Panc1 (cell line): ENCODE measurements at regions not wholly inside any gene's neighbourhood (a gene's known extent, or its start where the extent isn't known, plus 50 kb on each side); places are given as distances from the start of the nearest gene placed in this dataset.

Experiments
- ATAC-seq: fragments of 200-7000 bp; cut with Tn5 transposase; 2 replicates; pipeline ENCODE4 v1.9.1; 2020; ENCODE audit warnings: mild to moderate bottlenecking, moderate library complexity
- BruUV-seq: library from RNA; stranded (reverse); fragments of 400-500 nt; replicated peaks from 2 replicates; lab custom pipeline; 2021; lab: Mats Ljungman, UMichigan
- CTCF ChIA-PET: fragments of 300-600 bp; sonication (Branson Sonifier 250); formaldehyde crosslinking; loops from one replicate; lab custom pipeline; 2022; ENCODE audit warnings: antibody characterized with exemption; lab: Charles Lee
- POLR2A ChIA-PET: fragments of 300-600 bp; sonication (Branson Sonifier 250); formaldehyde crosslinking; loops from one replicate; lab custom pipeline; 2022; ENCODE audit warnings: antibody characterized with exemption; lab: Charles Lee
- DNase-seq: peaks from one replicate; pipeline ENCODE4 v3.0.0-alpha.2; 2010; ENCODE audit warnings: low read depth, low spot score
- H3K27ac ChIP-seq: 2 replicates; pipeline ENCODE4 v1.5.1; 2011; ENCODE audit warnings: mild to moderate bottlenecking, low read length, inconsistent platforms
- H3K27me3 ChIP-seq: fragments of 200-500 bp; sonication (Bioruptor generic); 2 replicates; pipeline ENCODE4 v1.6.0; 2014; ENCODE audit warnings: low read length, inconsistent platforms; ENCODE audit not compliant: control insufficient read depth, insufficient read depth
- H3K36me3 ChIP-seq: fragments of 200-500 bp; sonication (Bioruptor generic); 2 replicates; pipeline ENCODE4 v1.5.1; 2014; ENCODE audit warnings: inconsistent platforms, mild to moderate bottlenecking, low read length, moderate library complexity; ENCODE audit not compliant: control insufficient read depth, insufficient read depth
- H3K4me1 ChIP-seq: 2 replicates; pipeline ENCODE4 v1.5.1; 2011; ENCODE audit warnings: inconsistent platforms, mild to moderate bottlenecking, low read length, moderate library complexity; ENCODE audit not compliant: control insufficient read depth, insufficient read depth
- H3K4me3 ChIP-seq, 2 experiments: 2 replicates each; pipeline ENCODE4 v1.5.1; 2011 to 2012; ENCODE audit warnings: low read depth in 2 of 2, low read length in 2 of 2, mild to moderate bottlenecking in 2 of 2, inconsistent platforms in 1 of 2, moderate library complexity in 1 of 2
- H3K9me3 ChIP-seq: fragments of 200-500 bp; sonication (Bioruptor generic); 2 replicates; pipeline ENCODE4 v1.5.1; 2014; ENCODE audit warnings: low read depth, mild to moderate bottlenecking, inconsistent platforms, low read length, moderate library complexity; ENCODE audit not compliant: control insufficient read depth, insufficient read depth
- POLR2AphosphoS5 ChIP-seq: IDR thresholded peaks from 2 replicates; pipeline ENCODE4 v1.6.1; 2012; ENCODE audit warnings: mild to moderate bottlenecking, low read depth, low read length, moderate library complexity
- SIN3A ChIP-seq: IDR thresholded peaks from 2 replicates; pipeline ENCODE4 v1.6.1; 2012; ENCODE audit warnings: low read depth, mild to moderate bottlenecking, low read length, moderate library complexity, borderline replicate concordance; ENCODE audit not compliant: insufficient read depth
- TCF7L2 ChIP-seq: IDR thresholded peaks from 2 replicates; pipeline ENCODE4 v1.6.1; 2011; ENCODE audit warnings: mild to moderate bottlenecking, low read depth, low read length, inconsistent platforms
- in situ Hi-C: cut with HindIII; loops from 2 replicates; pipeline ENCODE4 v1.10.0; 2016; ENCODE audit warnings: low sequenced_read_pairs, low pct_unique_long_range_greater_than_20kb
- intact Hi-C: fragments of 100-400 bp; cut with micrococcal nuclease; formaldehyde crosslinking; loops from one replicate; pipeline ENCODE4 v1.10.0; 2022; ENCODE audit not compliant: unreplicated experiment
- TF ChIP-seq, protein P1 (sequence below): fragments of 450-650 bp; IDR thresholded peaks from 2 replicates; pipeline ENCODE4 v1.5.1; 2017; ENCODE audit warnings: mild to moderate bottlenecking
- TF ChIP-seq, protein P2 (sequence below), 2 experiments: IDR thresholded peaks; 2 replicates each; pipeline ENCODE4 v1.6.1; 2011 to 2012; ENCODE audit warnings: low read depth in 2 of 2, control low read depth in 1 of 2, low read length in 1 of 2, mild to moderate bottlenecking in 1 of 2, moderate library complexity in 1 of 2; ENCODE audit not compliant: insufficient read depth in 1 of 2

DNA sequence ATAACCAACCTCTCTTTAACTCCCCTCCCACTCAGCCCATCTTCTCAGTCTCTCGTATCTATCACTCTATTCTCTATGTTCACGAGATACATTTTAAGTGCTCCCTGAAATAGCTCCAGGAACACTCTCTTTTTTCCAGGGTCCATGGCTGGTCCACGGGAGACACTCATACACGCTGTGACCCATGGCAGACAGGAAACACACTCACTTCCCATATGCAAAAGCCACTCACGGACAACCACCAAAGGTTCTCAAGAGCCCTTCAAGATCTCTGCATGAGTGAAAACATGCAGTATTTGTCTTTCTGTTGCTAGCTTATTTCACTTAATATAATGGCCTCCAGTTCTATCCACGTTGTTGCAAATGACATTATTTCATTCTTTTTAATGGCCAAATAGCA lies 71.4 kb upstream of the PCSK2 start:
- DNase-seq (no peak), ATAC-seq (no peak)
- Histone ChIP-seq H3K4me3 (no peak overlapping the region), H3K9me3 (no peaks in the 10 kb centered on the region), H3K4me1 (no peaks in the 10 kb centered on the region), H3K27me3 (no peaks in the 10 kb centered on the region), H3K36me3 (no peaks in the 10 kb centered on the region), H3K27ac (no peak overlapping the region)
- intact Hi-C loops = no loop called here
- ChIA-PET POLR2A (no interaction called here), CTCF (no interaction called here)
- in situ Hi-C loops = no loop called here
- TF ChIP-seq, protein P1, sequence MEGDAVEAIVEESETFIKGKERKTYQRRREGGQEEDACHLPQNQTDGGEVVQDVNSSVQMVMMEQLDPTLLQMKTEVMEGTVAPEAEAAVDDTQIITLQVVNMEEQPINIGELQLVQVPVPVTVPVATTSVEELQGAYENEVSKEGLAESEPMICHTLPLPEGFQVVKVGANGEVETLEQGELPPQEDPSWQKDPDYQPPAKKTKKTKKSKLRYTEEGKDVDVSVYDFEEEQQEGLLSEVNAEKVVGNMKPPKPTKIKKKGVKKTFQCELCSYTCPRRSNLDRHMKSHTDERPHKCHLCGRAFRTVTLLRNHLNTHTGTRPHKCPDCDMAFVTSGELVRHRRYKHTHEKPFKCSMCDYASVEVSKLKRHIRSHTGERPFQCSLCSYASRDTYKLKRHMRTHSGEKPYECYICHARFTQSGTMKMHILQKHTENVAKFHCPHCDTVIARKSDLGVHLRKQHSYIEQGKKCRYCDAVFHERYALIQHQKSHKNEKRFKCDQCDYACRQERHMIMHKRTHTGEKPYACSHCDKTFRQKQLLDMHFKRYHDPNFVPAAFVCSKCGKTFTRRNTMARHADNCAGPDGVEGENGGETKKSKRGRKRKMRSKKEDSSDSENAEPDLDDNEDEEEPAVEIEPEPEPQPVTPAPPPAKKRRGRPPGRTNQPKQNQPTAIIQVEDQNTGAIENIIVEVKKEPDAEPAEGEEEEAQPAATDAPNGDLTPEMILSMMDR = no peak
- TF ChIP-seq POLR2AphosphoS5 = no peak
- TF ChIP-seq TCF7L2 = no peak
- TF ChIP-seq, protein P2, sequence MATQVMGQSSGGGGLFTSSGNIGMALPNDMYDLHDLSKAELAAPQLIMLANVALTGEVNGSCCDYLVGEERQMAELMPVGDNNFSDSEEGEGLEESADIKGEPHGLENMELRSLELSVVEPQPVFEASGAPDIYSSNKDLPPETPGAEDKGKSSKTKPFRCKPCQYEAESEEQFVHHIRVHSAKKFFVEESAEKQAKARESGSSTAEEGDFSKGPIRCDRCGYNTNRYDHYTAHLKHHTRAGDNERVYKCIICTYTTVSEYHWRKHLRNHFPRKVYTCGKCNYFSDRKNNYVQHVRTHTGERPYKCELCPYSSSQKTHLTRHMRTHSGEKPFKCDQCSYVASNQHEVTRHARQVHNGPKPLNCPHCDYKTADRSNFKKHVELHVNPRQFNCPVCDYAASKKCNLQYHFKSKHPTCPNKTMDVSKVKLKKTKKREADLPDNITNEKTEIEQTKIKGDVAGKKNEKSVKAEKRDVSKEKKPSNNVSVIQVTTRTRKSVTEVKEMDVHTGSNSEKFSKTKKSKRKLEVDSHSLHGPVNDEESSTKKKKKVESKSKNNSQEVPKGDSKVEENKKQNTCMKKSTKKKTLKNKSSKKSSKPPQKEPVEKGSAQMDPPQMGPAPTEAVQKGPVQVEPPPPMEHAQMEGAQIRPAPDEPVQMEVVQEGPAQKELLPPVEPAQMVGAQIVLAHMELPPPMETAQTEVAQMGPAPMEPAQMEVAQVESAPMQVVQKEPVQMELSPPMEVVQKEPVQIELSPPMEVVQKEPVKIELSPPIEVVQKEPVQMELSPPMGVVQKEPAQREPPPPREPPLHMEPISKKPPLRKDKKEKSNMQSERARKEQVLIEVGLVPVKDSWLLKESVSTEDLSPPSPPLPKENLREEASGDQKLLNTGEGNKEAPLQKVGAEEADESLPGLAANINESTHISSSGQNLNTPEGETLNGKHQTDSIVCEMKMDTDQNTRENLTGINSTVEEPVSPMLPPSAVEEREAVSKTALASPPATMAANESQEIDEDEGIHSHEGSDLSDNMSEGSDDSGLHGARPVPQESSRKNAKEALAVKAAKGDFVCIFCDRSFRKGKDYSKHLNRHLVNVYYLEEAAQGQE (IDR thresholded peaks at IDR 0.05; ENCODE audit: insufficient read depth in 1 of 2, low read depth in 2 of 2, low read length in 1 of 2) = no peak
- no peak for TF ChIP-seq SIN3A
- BruUV-seq = no TSS peak

DNA sequence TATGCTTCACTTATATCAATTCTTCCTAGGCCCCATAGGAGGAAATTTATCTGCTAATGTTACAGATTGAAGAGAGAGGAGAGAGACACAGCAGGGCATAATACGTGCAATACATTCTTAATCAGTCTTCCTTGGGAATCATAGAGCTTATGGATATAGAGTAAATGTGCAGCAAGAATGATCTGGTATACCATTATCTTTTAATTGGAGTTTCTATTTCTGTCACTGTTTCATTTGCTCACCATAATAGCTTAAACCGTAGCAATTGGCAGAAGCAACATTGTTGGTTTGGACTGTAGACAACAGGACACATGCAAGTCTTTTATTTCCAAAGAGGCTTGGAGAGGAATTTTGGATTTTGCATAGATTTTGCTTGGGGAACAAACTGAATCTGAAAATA lies 68.1 kb upstream of the PCSK2 start:
- ATAC-seq (no peak), DNase-seq (no peak)
- POLR2A ChIA-PET = no interaction called here
- Histone ChIP-seq H3K4me1 (no peaks in the 10 kb centered on the region), H3K4me3 (no peak overlapping the region), H3K27me3 (no peaks in the 10 kb centered on the region), H3K27ac (no peak overlapping the region), H3K9me3 (no peaks in the 10 kb centered on the region), H3K36me3 (no peaks in the 10 kb centered on the region)
- in situ Hi-C loops = no loop called here
- CTCF ChIA-PET = no interaction called here
- intact Hi-C loops = no loop called here
- TF ChIP-seq TCF7L2 = no peak
- no TSS peak for BruUV-seq

DNA sequence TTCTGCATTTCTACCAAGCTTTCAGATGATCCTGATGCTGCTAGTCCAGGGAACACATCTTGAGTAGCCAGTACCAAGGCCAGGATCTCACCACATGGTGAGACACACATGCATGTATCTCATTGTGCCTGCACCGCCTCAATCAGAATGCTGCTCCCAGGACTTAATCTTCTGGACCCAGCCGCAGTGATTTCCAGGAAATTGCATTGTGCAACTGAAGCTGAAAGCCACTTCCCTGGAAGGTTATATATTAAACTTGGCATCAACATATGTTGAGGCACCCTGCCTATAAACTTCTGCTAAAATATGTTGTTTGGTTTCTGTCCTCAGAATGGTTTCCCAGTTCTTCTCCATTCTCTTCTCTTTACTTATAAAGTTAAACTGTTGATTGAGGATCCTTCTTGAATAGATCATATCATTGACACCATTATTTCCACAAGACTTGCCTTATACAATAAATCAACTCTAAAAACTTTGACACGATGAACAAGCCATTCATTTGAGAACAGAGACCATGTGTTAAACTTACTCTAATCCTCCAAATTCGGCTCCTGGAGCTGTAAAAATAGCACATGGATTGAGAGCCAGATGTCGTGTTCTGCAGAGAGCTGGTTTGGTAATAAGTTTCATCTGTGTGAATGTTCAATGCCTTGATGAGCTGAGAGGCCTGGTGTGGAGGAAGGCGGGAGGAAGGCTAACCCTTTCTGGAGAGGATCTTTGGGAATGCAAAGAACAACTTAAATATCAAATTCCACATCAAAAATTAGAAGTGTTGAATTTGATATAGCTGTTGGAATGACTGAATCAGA lies 65.0 kb upstream of the PCSK2 start:
- ChIA-PET POLR2A (no interaction called here), CTCF (no interaction called here)
- no peaks in the 10 kb centered on the region; the same call in 1 of the 2 replicates for H3K36me3 ChIP-seq
- H3K4me3 ChIP-seq = no peak overlapping the region
- no TSS peak for BruUV-seq
- H3K27ac ChIP-seq = no peak overlapping the region
- ATAC-seq = no peak
- intact Hi-C loops = no loop called here
- H3K27me3 ChIP-seq = no peaks in the 10 kb centered on the region
- H3K4me1 ChIP-seq = no peaks in the 10 kb centered on the region
- DNase-seq = no peak
- no peaks in the 10 kb centered on the region for H3K9me3 ChIP-seq
- in situ Hi-C loops = no loop called here
- TF ChIP-seq, protein P1 = no peak
- TF ChIP-seq, protein P2 (IDR thresholded peaks at IDR 0.05; ENCODE audit: insufficient read depth in 1 of 2, low read depth in 2 of 2, low read length in 1 of 2) = no peak
- TF ChIP-seq SIN3A = no peak
- TF ChIP-seq POLR2AphosphoS5 = no peak
- TF ChIP-seq TCF7L2 = no peak
